KMS-11 (cell line): ENCODE measurements at regions not wholly inside any gene's neighbourhood (a gene's known extent, or its start where the extent isn't known, plus 50 kb on each side); places are given as distances from the start of the nearest gene placed in this dataset.
"Not testable (repeated sequence)": the region's sequence is repeated elsewhere in the genome, so short reads cannot be mapped to it uniquely, and the experiment has no call there.

ENCODE experiments used
- H2AFZ ChIP-seq: fragments of 200-600 bp; sonication (generic); 2 replicates; pipeline ENCODE4 v1.6.1; 2016; ENCODE audit warnings: antibody characterized with exemption, mixed run types, low read depth
- H3K27ac ChIP-seq: fragments of 200-600 bp; sonication (generic); 2 replicates; pipeline ENCODE4 v1.6.1; 2016; ENCODE audit warnings: mild to moderate bottlenecking, mixed run types
- H3K27me3 ChIP-seq: fragments of 200-600 bp; sonication (generic); 2 replicates; pipeline ENCODE4 v1.6.1; 2017; ENCODE audit warnings: mild to moderate bottlenecking, low read depth, mixed run types, moderate library complexity; ENCODE audit not compliant: insufficient read depth
- H3K36me3 ChIP-seq: fragments of 200-600 bp; sonication (generic); 2 replicates; pipeline ENCODE4 v1.6.1; 2017; ENCODE audit warnings: mild to moderate bottlenecking, mixed run types; ENCODE audit not compliant: insufficient read depth
- H3K4me1 ChIP-seq: fragments of 200-600 bp; sonication (generic); 2 replicates; pipeline ENCODE4 v1.6.1; 2016; ENCODE audit warnings: mild to moderate bottlenecking, low read depth, mixed run types; ENCODE audit not compliant: poor library complexity, severe bottlenecking
- H3K4me2 ChIP-seq: fragments of 200-600 bp; sonication (generic); 2 replicates; pipeline ENCODE4 v1.7.0; 2016; ENCODE audit warnings: mild to moderate bottlenecking, mixed run types
- H3K4me3 ChIP-seq: fragments of 200-600 bp; sonication (generic); IDR thresholded peaks from 2 replicates; pipeline ENCODE4 v1.6.1; 2017; ENCODE audit warnings: low read depth, low read length, mixed read lengths; ENCODE audit not compliant: insufficient read depth
- H3K79me2 ChIP-seq: fragments of 200-600 bp; sonication (generic); 2 replicates; pipeline ENCODE4 v1.6.1; 2016; ENCODE audit warnings: low read depth, mixed run types; ENCODE audit not compliant: insufficient read depth
- H3K9ac ChIP-seq: fragments of 200-600 bp; sonication (generic); 2 replicates; pipeline ENCODE4 v1.6.1; 2016; ENCODE audit warnings: mild to moderate bottlenecking, mixed run types
- H4K20me1 ChIP-seq: fragments of 200-600 bp; sonication (generic); 2 replicates; pipeline ENCODE4 v1.6.1; 2016; ENCODE audit warnings: mild to moderate bottlenecking, mixed run types; ENCODE audit not compliant: insufficient read depth
- CTCF ChIP-seq: fragments of 200-600 bp; sonication (generic); conservative IDR thresholded peaks from 2 replicates; pipeline ENCODE4 v1.6.1; 2017; ENCODE audit warnings: low read depth, mild to moderate bottlenecking, antibody characterized with exemption, low read length, moderate library complexity, mixed read lengths

GRCh38 chr1:212167098-212167497 lies 118.1 kb upstream of the PPP2R5A start:
- Histone ChIP-seq H3K27me3 (peaks cover 21% of the 10 kb centered on the region), H3K9ac (no peak overlapping the region), H3K27ac (no peak overlapping the region), H3K4me1 (peaks cover 20% of the 10 kb centered on the region), H3K36me3 (no peaks in the 10 kb centered on the region), H3K4me2 (no peak overlapping the region), H4K20me1 (no peaks in the 10 kb centered on the region), H2AFZ (no peak overlapping the region), H3K4me3 (no peak overlapping the region), H3K79me2 (no peaks in the 10 kb centered on the region)
- no peak for TF ChIP-seq CTCF

- H2AFZ ChIP-seq: no peak overlapping the region
- no peak overlapping the region for H3K9ac ChIP-seq
- H3K79me2 ChIP-seq: no peaks in the 10 kb centered on the region
- H3K36me3 ChIP-seq: no peaks in the 10 kb centered on the region
- no peaks in the 10 kb centered on the region for H3K27me3 ChIP-seq
- H3K27ac ChIP-seq: no peak overlapping the region
- no peak overlapping the region for H3K4me3 ChIP-seq
- TF ChIP-seq CTCF: no peak
- no peak overlapping the region for H3K4me2 ChIP-seq
- no peaks in the 10 kb centered on the region for H3K4me1 ChIP-seq
- no peaks in the 10 kb centered on the region for H4K20me1 ChIP-seq
Observed at GRCh38 chr1:212173567-212173966, 111.6 kb upstream of the PPP2R5A start.

GRCh38 chr1:212174295-212174694 lies 110.9 kb upstream of the PPP2R5A start:
- not testable (repeated sequence) for H3K79me2 ChIP-seq, H3K36me3 ChIP-seq

GRCh38 chr1:212177542-212177941 lies 107.7 kb upstream of the PPP2R5A start:
- Histone ChIP-seq H3K9ac (no peak overlapping the region), H3K79me2 (no peaks in the 10 kb centered on the region), H3K36me3 (no peaks in the 10 kb centered on the region), H2AFZ (no peak overlapping the region), H3K27me3 (no peaks in the 10 kb centered on the region), H3K4me1 (no peaks in the 10 kb centered on the region), H3K4me2 (no peak overlapping the region), H3K4me3 (no peak overlapping the region), H4K20me1 (no peaks in the 10 kb centered on the region), H3K27ac (no peak overlapping the region)
- no peak for TF ChIP-seq CTCF

More at GRCh38 chr1:212174295-212174694, 110.9 kb upstream of the PPP2R5A start:
- H3K4me3 ChIP-seq, H3K4me1 ChIP-seq, H3K27me3 ChIP-seq, H3K4me2 ChIP-seq, H2AFZ ChIP-seq, H3K27ac ChIP-seq, H4K20me1 ChIP-seq, H3K9ac ChIP-seq: not testable (repeated sequence)

GRCh38 chr1:212178851-212179250 lies 106.4 kb upstream of the PPP2R5A start:
- Histone ChIP-seq H3K4me1 (peaks cover under 1% of the 10 kb centered on the region), H3K4me2 (no peak overlapping the region), H3K27ac (no peak overlapping the region), H3K4me3 (no peak overlapping the region), H3K27me3 (no peaks in the 10 kb centered on the region), H3K36me3 (no peaks in the 10 kb centered on the region), H4K20me1 (no peaks in the 10 kb centered on the region), H3K79me2 (no peaks in the 10 kb centered on the region), H3K9ac (no peak overlapping the region), H2AFZ (no peak overlapping the region)
- no peak for TF ChIP-seq CTCF
